ENCODE measurements at regions not wholly inside any gene's neighbourhood (a gene's known extent, or its start where the extent isn't known, plus 50 kb on each side); places are given as distances from the start of the nearest gene placed in this dataset.

DNA sequence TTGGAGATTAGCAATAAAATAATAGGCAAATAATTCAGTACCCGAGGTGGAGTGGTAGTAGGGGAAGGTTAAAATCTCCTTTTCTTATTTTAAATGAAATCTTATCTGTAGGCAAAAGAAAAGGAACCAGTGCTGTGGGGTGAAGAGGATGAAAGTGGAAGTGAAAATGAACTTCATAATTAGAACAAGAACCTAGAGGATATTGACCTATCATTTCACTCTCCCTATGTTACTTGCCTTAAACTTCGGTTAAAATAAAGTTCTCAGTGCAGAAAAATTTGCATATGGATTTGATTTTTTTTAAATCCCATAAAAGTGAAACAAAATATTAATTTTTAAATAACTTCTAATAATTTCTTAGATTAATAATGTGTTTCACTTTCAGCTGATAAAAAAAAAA, 1094.9 kb upstream of the C9orf72 start:
- DNase-seq (ENCODE audit: low read depth, low spot score) (no peak), ATAC-seq (no peak)
- CTCF ChIA-PET: no interaction called here
- Histone ChIP-seq H4K20me1 (ENCODE audit: insufficient read depth) (no peaks in the 10 kb centered on the region), H3K79me2 (ENCODE audit: insufficient read depth, low read length) (no peaks in the 10 kb centered on the region), H2AFZ (ENCODE audit: low read depth, low read length, poor library complexity, severe bottlenecking) (no peak overlapping the region), H3K9me3 (ENCODE audit: control insufficient read depth in 1 of 2, insufficient read depth in 1 of 2, low read depth in 1 of 2, low read length in 2 of 2) (no peaks in the 10 kb centered on the region), H3K27ac (ENCODE audit: low read depth, low read length) (no peak overlapping the region), H3K27me3 (ENCODE audit: insufficient read depth, low read length) (no peaks in the 10 kb centered on the region), H3K9me2 (ENCODE audit: insufficient read depth) (no peaks in the 10 kb centered on the region), H3K4me2 (ENCODE audit: low read length) (no peak overlapping the region), H3K4me1 (ENCODE audit: control insufficient read depth in 1 of 2, insufficient read depth in 2 of 2, low read length in 2 of 2) (no peaks in the 10 kb centered on the region), H3K36me3 (ENCODE audit: control insufficient read depth in 1 of 2, insufficient read depth in 2 of 2, low read length in 2 of 2) (no peaks in the 10 kb centered on the region), H3K4me3 (replicated peaks in 1 of 2; ENCODE audit: low read depth in 1 of 2, low read length in 2 of 2) (no peak overlapping the region), H3K9ac (ENCODE audit: low read length) (no peak overlapping the region)
- BruUV-seq (replicated peaks): no TSS peak
- TF ChIP-seq SIN3A (IDR thresholded peaks at IDR 0.05; ENCODE audit: low read depth) (no peak), EGR1 (IDR thresholded peaks at IDR 0.05; ENCODE audit: low read depth) (no peak), YY1 (IDR thresholded peaks at IDR 0.05; ENCODE audit: extremely low read depth, insufficient replicate concordance, low read depth, low read length) (no peak), SRF (IDR thresholded peaks at IDR 0.05; ENCODE audit: low read depth) (no peak), SP1 (IDR thresholded peaks at IDR 0.05; ENCODE audit: low read depth) (no peak), CEBPB (IDR thresholded peaks at IDR 0.05; ENCODE audit: low read depth) (no peak), ZNF274 (IDR thresholded peaks at IDR 0.05; ENCODE audit: low read depth, low read length) (no peak), POLR2A (IDR thresholded peaks at IDR 0.05; ENCODE audit: borderline replicate concordance, extremely low read depth, insufficient read depth, insufficient read length) (no peak), RAD21 (IDR thresholded peaks at IDR 0.05; ENCODE audit: low read depth) (no peak), POLR2AphosphoS5 (IDR thresholded peaks at IDR 0.05; ENCODE audit: low read depth, low read length) (no peak), EZH2 (IDR thresholded peaks at IDR 0.05) (no peak), EZH2phosphoT487 (IDR thresholded peaks at IDR 0.05; ENCODE audit: borderline replicate concordance) (no peak)
- TF ChIP-seq, protein P1, sequence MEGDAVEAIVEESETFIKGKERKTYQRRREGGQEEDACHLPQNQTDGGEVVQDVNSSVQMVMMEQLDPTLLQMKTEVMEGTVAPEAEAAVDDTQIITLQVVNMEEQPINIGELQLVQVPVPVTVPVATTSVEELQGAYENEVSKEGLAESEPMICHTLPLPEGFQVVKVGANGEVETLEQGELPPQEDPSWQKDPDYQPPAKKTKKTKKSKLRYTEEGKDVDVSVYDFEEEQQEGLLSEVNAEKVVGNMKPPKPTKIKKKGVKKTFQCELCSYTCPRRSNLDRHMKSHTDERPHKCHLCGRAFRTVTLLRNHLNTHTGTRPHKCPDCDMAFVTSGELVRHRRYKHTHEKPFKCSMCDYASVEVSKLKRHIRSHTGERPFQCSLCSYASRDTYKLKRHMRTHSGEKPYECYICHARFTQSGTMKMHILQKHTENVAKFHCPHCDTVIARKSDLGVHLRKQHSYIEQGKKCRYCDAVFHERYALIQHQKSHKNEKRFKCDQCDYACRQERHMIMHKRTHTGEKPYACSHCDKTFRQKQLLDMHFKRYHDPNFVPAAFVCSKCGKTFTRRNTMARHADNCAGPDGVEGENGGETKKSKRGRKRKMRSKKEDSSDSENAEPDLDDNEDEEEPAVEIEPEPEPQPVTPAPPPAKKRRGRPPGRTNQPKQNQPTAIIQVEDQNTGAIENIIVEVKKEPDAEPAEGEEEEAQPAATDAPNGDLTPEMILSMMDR (IDR thresholded peaks at IDR 0.05 in 2 of 3, conservative IDR thresholded peaks at IDR 0.05 in 1 of 3; ENCODE audit: borderline replicate concordance in 1 of 3, insufficient read depth in 1 of 3, low read depth in 2 of 3, low read length in 2 of 3): no peak
- TF ChIP-seq, protein P2, sequence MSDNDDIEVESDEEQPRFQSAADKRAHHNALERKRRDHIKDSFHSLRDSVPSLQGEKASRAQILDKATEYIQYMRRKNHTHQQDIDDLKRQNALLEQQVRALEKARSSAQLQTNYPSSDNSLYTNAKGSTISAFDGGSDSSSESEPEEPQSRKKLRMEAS (IDR thresholded peaks at IDR 0.05): no peak
- TF ChIP-seq, protein P3, sequence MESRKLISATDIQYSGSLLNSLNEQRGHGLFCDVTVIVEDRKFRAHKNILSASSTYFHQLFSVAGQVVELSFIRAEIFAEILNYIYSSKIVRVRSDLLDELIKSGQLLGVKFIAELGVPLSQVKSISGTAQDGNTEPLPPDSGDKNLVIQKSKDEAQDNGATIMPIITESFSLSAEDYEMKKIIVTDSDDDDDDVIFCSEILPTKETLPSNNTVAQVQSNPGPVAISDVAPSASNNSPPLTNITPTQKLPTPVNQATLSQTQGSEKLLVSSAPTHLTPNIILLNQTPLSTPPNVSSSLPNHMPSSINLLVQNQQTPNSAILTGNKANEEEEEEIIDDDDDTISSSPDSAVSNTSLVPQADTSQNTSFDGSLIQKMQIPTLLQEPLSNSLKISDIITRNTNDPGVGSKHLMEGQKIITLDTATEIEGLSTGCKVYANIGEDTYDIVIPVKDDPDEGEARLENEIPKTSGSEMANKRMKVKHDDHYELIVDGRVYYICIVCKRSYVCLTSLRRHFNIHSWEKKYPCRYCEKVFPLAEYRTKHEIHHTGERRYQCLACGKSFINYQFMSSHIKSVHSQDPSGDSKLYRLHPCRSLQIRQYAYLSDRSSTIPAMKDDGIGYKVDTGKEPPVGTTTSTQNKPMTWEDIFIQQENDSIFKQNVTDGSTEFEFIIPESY (IDR thresholded peaks at IDR 0.05; ENCODE audit: extremely low read depth, insufficient replicate concordance, low read length): no peak
- TF ChIP-seq, protein P4, sequence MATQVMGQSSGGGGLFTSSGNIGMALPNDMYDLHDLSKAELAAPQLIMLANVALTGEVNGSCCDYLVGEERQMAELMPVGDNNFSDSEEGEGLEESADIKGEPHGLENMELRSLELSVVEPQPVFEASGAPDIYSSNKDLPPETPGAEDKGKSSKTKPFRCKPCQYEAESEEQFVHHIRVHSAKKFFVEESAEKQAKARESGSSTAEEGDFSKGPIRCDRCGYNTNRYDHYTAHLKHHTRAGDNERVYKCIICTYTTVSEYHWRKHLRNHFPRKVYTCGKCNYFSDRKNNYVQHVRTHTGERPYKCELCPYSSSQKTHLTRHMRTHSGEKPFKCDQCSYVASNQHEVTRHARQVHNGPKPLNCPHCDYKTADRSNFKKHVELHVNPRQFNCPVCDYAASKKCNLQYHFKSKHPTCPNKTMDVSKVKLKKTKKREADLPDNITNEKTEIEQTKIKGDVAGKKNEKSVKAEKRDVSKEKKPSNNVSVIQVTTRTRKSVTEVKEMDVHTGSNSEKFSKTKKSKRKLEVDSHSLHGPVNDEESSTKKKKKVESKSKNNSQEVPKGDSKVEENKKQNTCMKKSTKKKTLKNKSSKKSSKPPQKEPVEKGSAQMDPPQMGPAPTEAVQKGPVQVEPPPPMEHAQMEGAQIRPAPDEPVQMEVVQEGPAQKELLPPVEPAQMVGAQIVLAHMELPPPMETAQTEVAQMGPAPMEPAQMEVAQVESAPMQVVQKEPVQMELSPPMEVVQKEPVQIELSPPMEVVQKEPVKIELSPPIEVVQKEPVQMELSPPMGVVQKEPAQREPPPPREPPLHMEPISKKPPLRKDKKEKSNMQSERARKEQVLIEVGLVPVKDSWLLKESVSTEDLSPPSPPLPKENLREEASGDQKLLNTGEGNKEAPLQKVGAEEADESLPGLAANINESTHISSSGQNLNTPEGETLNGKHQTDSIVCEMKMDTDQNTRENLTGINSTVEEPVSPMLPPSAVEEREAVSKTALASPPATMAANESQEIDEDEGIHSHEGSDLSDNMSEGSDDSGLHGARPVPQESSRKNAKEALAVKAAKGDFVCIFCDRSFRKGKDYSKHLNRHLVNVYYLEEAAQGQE (IDR thresholded peaks at IDR 0.05; ENCODE audit: low read depth): no peak
- TF ChIP-seq, protein P5, sequence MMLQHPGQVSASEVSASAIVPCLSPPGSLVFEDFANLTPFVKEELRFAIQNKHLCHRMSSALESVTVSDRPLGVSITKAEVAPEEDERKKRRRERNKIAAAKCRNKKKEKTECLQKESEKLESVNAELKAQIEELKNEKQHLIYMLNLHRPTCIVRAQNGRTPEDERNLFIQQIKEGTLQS (IDR thresholded peaks at IDR 0.05): no peak
- RAD21 ChIA-PET (ENCODE audit: low non-redundant PET in 1 of 2, low total read pairs in 2 of 2, uncharacterized antibody in 2 of 2, unreplicated experiment in 2 of 2): no interaction called here
- intact Hi-C loops (cut with micrococcal nuclease): no loop called here
- POLR2A ChIA-PET: no interaction called here
